ENCODE measurements at regions not wholly inside any gene's neighbourhood (a gene's known extent, or its start where the extent isn't known, plus 50 kb on each side); places are given as distances from the start of the nearest gene placed in this dataset.

- Histone ChIP-seq H3K27me3 (no peaks in the 10 kb centered on the region), H3K4me3 (no peak overlapping the region), H3K4me1 (no peaks in the 10 kb centered on the region), H3K27ac (no peak overlapping the region), H3K36me3 (no peaks in the 10 kb centered on the region), H3K9me3 (no peaks in the 10 kb centered on the region)
- DNase-seq (ENCODE audit: low spot score) = no peak
- no peak for TF ChIP-seq CTCF (IDR thresholded peaks at IDR 0.05)
Measured at GRCh38 chr14:101043891-101044290, 140.4 kb upstream of the RTL1 start.

GRCh38 chr14:101044741-101045140, 141.2 kb upstream of the RTL1 start:
- H3K9me3 ChIP-seq = no peaks in the 10 kb centered on the region
- H3K4me3 ChIP-seq = no peak overlapping the region
- H3K27me3 ChIP-seq = no peaks in the 10 kb centered on the region
- no peaks in the 10 kb centered on the region for H3K4me1 ChIP-seq
- no peak for TF ChIP-seq CTCF (IDR thresholded peaks at IDR 0.05)
- H3K27ac ChIP-seq = no peak overlapping the region
- DNase-seq (ENCODE audit: low spot score) = no peak
- H3K36me3 ChIP-seq = no peaks in the 10 kb centered on the region

- H3K4me1 ChIP-seq = no peaks in the 10 kb centered on the region
- no peak overlapping the region for H3K4me3 ChIP-seq
- H3K9me3 ChIP-seq = no peaks in the 10 kb centered on the region
- H3K27me3 ChIP-seq = no peaks in the 10 kb centered on the region
- no peaks in the 10 kb centered on the region for H3K36me3 ChIP-seq
- no peak for DNase-seq (ENCODE audit: low spot score)
- no peak for TF ChIP-seq CTCF (IDR thresholded peaks at IDR 0.05)
- no peak overlapping the region for H3K27ac ChIP-seq
Measured at GRCh38 chr14:101045511-101045910, 142.0 kb upstream of the RTL1 start.

GRCh38 chr14:101046071-101046470, 142.5 kb upstream of the RTL1 start:
- H3K4me3 ChIP-seq = no peak overlapping the region
- H3K27ac ChIP-seq = no peak overlapping the region
- H3K36me3 ChIP-seq = no peaks in the 10 kb centered on the region
- no peak for TF ChIP-seq CTCF (IDR thresholded peaks at IDR 0.05)
- no peaks in the 10 kb centered on the region for H3K9me3 ChIP-seq
- no peak for DNase-seq (ENCODE audit: low spot score)
- no peaks in the 10 kb centered on the region for H3K27me3 ChIP-seq
- no peaks in the 10 kb centered on the region for H3K4me1 ChIP-seq

DNA sequence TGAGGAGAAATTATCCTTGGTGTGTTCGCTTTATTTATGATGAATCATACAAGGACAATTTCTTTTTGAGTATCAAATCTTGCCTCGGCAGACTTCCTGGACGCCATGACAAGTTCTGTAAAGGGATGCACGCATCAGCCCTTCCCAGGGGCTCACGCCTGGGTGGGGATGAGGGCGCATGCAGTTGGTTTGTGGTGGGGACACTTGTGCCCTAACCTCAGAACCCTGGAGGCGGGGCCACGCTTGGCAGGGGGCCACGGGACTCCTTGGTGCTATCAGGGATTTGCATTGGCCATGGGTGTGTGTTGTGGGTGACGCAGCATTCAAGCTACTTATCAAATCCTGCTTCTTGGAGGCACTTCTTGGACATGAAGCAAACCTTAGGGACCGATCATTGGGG, 143.8 kb upstream of the RTL1 start:
- no peaks in the 10 kb centered on the region for H3K27me3 ChIP-seq
- H3K4me3 ChIP-seq = no peak overlapping the region
- DNase-seq (ENCODE audit: low spot score) = no peak
- no peaks in the 10 kb centered on the region for H3K9me3 ChIP-seq
- no peaks in the 10 kb centered on the region for H3K36me3 ChIP-seq
- H3K27ac ChIP-seq = no peak overlapping the region
- TF ChIP-seq CTCF (IDR thresholded peaks at IDR 0.05) = no peak
- H3K4me1 ChIP-seq = no peaks in the 10 kb centered on the region

GRCh38 chr14:101048766-101049165, 145.2 kb upstream of the RTL1 start:
- TF ChIP-seq CTCF (IDR thresholded peaks at IDR 0.05) = no peak
- no peak for DNase-seq (ENCODE audit: low spot score)
- no peaks in the 10 kb centered on the region for H3K27me3 ChIP-seq
- no peak overlapping the region for H3K4me3 ChIP-seq
- H3K27ac ChIP-seq = no peak overlapping the region
- no peaks in the 10 kb centered on the region for H3K4me1 ChIP-seq
- H3K36me3 ChIP-seq = no peaks in the 10 kb centered on the region
- no peaks in the 10 kb centered on the region for H3K9me3 ChIP-seq

Data from right atrium auricular region (tissue), 2 donors.